ENCODE measurements at regions not wholly inside any gene's neighbourhood (a gene's known extent, or its start where the extent isn't known, plus 50 kb on each side); places are given as distances from the start of the nearest gene placed in this dataset.

DNA sequence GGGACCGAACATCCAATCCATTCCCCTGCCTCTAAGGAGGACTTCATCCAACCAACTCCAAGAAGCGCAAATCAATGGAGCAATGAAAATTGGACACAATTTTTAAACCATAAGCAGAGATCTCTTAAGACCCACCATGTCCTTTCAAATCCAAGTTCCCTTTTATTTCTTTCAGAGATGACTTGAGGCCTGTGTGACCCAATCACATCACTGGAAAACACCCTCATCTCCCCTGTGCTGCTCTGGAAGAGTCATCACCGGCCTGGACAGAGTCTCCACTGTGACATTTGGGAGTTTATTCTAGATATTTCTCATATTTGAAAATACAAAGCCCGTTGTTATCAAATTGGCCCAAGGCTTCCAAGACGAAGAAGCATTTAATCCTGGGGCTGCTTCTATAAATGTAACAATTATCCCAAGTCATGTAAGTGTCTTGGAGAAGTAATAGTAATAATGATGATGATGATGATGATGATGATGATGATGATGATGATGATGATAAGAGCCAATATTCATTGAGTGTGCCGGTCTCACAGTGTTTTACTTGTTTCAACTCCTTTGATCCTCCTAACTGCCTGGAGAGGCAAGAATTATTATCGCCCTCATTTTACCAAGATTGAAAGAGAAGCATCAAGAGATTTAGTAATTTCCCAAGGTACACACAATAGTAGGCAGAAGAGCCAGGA is 72.1 kb downstream of the COPRS start:
- POLR2A ChIA-PET, result no interaction called here
- H3K4me1 ChIP-seq (ENCODE audit: control insufficient read depth, extremely low read depth, insufficient read depth, low read length), result no peaks in the 10 kb centered on the region
- no peaks in the 10 kb centered on the region for H3K36me3 ChIP-seq (ENCODE audit: control insufficient read depth in 2 of 2, extremely low read depth in 1 of 2, insufficient read depth in 2 of 2, low read length in 2 of 2)
- no peak overlapping the region for H3K4me2 ChIP-seq (ENCODE audit: insufficient read depth, low read length)
- dilution Hi-C loops (cut with MboI; ENCODE audit: extremely low pct_ligation_motif_present, low sequenced_read_pairs) (no loop called here), intact Hi-C loops (cut with micrococcal nuclease) (no loop called here)
- H3K79me2 ChIP-seq (ENCODE audit: control insufficient read depth, insufficient read depth, low read length), result no peaks in the 10 kb centered on the region
- TF ChIP-seq POLR2A (IDR thresholded peaks at IDR 0.05; ENCODE audit: low read depth, low read length), result no peak
- TF ChIP-seq, protein P1, sequence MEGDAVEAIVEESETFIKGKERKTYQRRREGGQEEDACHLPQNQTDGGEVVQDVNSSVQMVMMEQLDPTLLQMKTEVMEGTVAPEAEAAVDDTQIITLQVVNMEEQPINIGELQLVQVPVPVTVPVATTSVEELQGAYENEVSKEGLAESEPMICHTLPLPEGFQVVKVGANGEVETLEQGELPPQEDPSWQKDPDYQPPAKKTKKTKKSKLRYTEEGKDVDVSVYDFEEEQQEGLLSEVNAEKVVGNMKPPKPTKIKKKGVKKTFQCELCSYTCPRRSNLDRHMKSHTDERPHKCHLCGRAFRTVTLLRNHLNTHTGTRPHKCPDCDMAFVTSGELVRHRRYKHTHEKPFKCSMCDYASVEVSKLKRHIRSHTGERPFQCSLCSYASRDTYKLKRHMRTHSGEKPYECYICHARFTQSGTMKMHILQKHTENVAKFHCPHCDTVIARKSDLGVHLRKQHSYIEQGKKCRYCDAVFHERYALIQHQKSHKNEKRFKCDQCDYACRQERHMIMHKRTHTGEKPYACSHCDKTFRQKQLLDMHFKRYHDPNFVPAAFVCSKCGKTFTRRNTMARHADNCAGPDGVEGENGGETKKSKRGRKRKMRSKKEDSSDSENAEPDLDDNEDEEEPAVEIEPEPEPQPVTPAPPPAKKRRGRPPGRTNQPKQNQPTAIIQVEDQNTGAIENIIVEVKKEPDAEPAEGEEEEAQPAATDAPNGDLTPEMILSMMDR (IDR thresholded peaks at IDR 0.05; ENCODE audit: extremely low read depth in 1 of 2, insufficient read depth in 1 of 2, low read depth in 1 of 2, low read length in 2 of 2), result no peak
- TF ChIP-seq MYC (IDR thresholded peaks at IDR 0.05; ENCODE audit: low read depth, low read length), result no peak
- TF ChIP-seq JUN (IDR thresholded peaks at IDR 0.05; ENCODE audit: borderline replicate concordance, insufficient read depth, insufficient read length, low read depth), result no peak
- TF ChIP-seq, protein P2, sequence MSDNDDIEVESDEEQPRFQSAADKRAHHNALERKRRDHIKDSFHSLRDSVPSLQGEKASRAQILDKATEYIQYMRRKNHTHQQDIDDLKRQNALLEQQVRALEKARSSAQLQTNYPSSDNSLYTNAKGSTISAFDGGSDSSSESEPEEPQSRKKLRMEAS (IDR thresholded peaks at IDR 0.05; ENCODE audit: insufficient read depth, insufficient read length), result no peak
- TF ChIP-seq GATA2 (IDR thresholded peaks at IDR 0.05; ENCODE audit: insufficient read depth, insufficient read length, low read depth, low read length), result no peak
- TF ChIP-seq EZH2 (IDR thresholded peaks at IDR 0.05; ENCODE audit: borderline replicate concordance, low read depth, low read length, severe bottlenecking), result no peak
- no peak for TF ChIP-seq FOS (IDR thresholded peaks at IDR 0.05; ENCODE audit: borderline replicate concordance, insufficient read depth, low read length)
- TF ChIP-seq POLR2AphosphoS5 (IDR thresholded peaks at IDR 0.05; ENCODE audit: insufficient read depth, low read depth, low read length), result no peak
- H3K9me3 ChIP-seq (replicated peaks; ENCODE audit: control insufficient read depth, insufficient read depth, low read length), result no peaks in the 10 kb centered on the region
- H3K4me3 ChIP-seq (replicated peaks in 1 of 3; ENCODE audit: insufficient read depth in 1 of 3, low read depth in 1 of 3, low read length in 3 of 3), result no peak overlapping the region
- DNase-seq (ENCODE audit: low read depth, low spot score), result no peak
- no peaks in the 10 kb centered on the region for H4K20me1 ChIP-seq (replicated peaks; ENCODE audit: control insufficient read depth, extremely low read depth, insufficient read depth, low read length)
- no peaks in the 10 kb centered on the region for H3K9me1 ChIP-seq (replicated peaks; ENCODE audit: control insufficient read depth, extremely low read depth, insufficient read depth, low read length)
- no peak overlapping the region for H3K27ac ChIP-seq (ENCODE audit: insufficient read depth, low read depth, low read length)
- no peak overlapping the region for H2AFZ ChIP-seq (ENCODE audit: low read depth, low read length)
- peaks cover 2 to 3% of the 10 kb centered on the region in 2 experiments for H3K27me3 ChIP-seq (ENCODE audit: control insufficient read depth in 2 of 2, insufficient read depth in 2 of 2, low read length in 2 of 2)
- CTCF ChIA-PET, result no interaction called here
- H3K9ac ChIP-seq (replicated peaks; ENCODE audit: extremely low read depth, insufficient read depth, low read length), result no peak overlapping the region
- FAIRE-seq, result no peak
- no TSS peak for BruUV-seq (replicated peaks)
